ENCODE measurements at regions not wholly inside any gene's neighbourhood (a gene's known extent, or its start where the extent isn't known, plus 50 kb on each side); places are given as distances from the start of the nearest gene placed in this dataset.

DNA sequence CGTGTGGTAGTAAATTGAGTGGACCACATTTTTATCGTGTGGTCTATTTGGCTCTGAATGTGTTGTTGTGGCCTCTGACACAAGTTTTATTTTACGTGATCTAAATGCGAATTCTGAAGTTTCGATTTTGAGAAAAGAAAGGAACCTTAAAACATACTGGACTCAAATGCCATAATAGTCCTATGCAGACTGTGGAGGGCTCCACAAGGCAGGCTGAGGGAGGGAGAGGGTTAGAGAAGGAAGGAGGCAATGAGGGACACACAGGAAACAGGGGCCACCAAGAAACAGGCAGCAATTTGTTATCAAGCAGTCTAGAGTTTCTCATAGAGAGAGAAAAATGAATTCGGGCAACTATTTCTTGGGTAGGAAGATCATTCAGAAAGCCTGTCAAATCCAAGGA lies 110.4 kb upstream of the SEMA6A start:
- Histone ChIP-seq H3K9me2 (ENCODE audit: insufficient read depth, low read length) (no peaks in the 10 kb centered on the region), H2AFZ (ENCODE audit: low read depth, low read length) (no peak overlapping the region)
- TF ChIP-seq REST (IDR thresholded peaks at IDR 0.05; ENCODE audit: borderline replicate concordance), result no peak

DNA sequence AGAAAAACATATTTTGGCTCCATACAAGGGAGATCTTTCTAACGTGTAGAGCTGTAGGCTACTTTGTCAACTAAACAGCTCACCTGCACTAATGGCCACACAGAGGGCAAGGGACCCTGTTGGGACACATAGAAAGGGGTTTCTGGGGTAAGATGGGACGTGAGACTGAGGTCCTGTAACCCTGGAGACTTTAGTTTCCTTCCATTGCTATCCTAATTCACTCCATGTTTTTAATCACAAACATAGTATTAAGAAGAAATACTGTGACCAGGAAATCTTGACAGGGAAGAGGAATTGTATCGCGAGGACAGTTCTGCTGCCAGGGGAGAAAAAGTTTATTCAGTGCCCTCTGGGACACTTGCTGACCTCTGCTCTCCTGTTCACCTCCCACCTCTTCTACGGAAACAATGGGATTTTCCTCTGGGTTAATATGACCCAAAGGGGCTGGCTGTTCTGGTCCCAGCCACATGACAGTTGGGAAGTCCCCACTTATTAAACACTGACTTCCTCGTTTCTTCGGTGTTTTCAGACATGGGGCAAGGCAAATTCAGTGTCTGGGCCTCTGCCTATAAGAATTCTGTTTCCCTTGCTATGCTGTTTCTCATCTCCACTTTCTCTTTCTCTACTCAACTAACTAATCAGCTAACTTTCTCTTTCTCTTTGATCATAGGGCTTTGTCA lies 106.9 kb upstream of the SEMA6A start:
- H3F3A ChIP-seq (ENCODE audit: insufficient read depth, low read length, poor library complexity, severe bottlenecking), result no peaks in the 10 kb centered on the region
- H3K4me2 ChIP-seq (ENCODE audit: low read length), result no peak overlapping the region
- H3K27me3 ChIP-seq (ENCODE audit: insufficient read depth, low read depth, low read length), result no peaks in the 10 kb centered on the region
- no peak overlapping the region for H3K9ac ChIP-seq (ENCODE audit: low read length)
- TF ChIP-seq RAD21 (conservative IDR thresholded peaks at IDR 0.05) (no peak), POLR2AphosphoS5 (IDR thresholded peaks at IDR 0.05) (no peak), TAF1 (IDR thresholded peaks at IDR 0.05; ENCODE audit: low read depth) (no peak), EZH2 (IDR thresholded peaks at IDR 0.05; ENCODE audit: borderline replicate concordance, insufficient read depth, low read length, poor library complexity, severe bottlenecking) (no peak)
- TF ChIP-seq, protein P1, sequence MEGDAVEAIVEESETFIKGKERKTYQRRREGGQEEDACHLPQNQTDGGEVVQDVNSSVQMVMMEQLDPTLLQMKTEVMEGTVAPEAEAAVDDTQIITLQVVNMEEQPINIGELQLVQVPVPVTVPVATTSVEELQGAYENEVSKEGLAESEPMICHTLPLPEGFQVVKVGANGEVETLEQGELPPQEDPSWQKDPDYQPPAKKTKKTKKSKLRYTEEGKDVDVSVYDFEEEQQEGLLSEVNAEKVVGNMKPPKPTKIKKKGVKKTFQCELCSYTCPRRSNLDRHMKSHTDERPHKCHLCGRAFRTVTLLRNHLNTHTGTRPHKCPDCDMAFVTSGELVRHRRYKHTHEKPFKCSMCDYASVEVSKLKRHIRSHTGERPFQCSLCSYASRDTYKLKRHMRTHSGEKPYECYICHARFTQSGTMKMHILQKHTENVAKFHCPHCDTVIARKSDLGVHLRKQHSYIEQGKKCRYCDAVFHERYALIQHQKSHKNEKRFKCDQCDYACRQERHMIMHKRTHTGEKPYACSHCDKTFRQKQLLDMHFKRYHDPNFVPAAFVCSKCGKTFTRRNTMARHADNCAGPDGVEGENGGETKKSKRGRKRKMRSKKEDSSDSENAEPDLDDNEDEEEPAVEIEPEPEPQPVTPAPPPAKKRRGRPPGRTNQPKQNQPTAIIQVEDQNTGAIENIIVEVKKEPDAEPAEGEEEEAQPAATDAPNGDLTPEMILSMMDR (IDR thresholded peaks at IDR 0.05; ENCODE audit: poor library complexity, severe bottlenecking), result no peak
- no peaks in the 10 kb centered on the region for H4K20me1 ChIP-seq (ENCODE audit: insufficient read depth)
- no peaks in the 10 kb centered on the region for H3K79me2 ChIP-seq (replicated peaks; ENCODE audit: insufficient read depth, low read length)
- H3K9me2 ChIP-seq (ENCODE audit: insufficient read depth, low read length), result no peaks in the 10 kb centered on the region
- H3K36me3 ChIP-seq (ENCODE audit: insufficient read depth, low read length), result no peaks in the 10 kb centered on the region
- H3K9me3 ChIP-seq (ENCODE audit: low read length), result no peaks in the 10 kb centered on the region
- no peak overlapping the region for H2AFZ ChIP-seq (ENCODE audit: low read depth, low read length)
- H3K4me3 ChIP-seq (ENCODE audit: low read length), result no peak overlapping the region
- no peak overlapping the region for H3K27ac ChIP-seq (ENCODE audit: low read length)

More for the DNA sequence above, 110.4 kb upstream of the SEMA6A start:
- Histone ChIP-seq H3K36me3 (ENCODE audit: insufficient read depth, low read length) (no peaks in the 10 kb centered on the region), H3K4me2 (ENCODE audit: low read length) (no peak overlapping the region), H3F3A (ENCODE audit: insufficient read depth, low read length, poor library complexity, severe bottlenecking) (no peaks in the 10 kb centered on the region), H3K9me3 (ENCODE audit: low read length) (no peaks in the 10 kb centered on the region), H3K79me2 (replicated peaks; ENCODE audit: insufficient read depth, low read length) (no peaks in the 10 kb centered on the region), H3K27me3 (ENCODE audit: insufficient read depth, low read depth, low read length) (no peaks in the 10 kb centered on the region), H3K9ac (ENCODE audit: low read length) (no peak overlapping the region), H4K20me1 (ENCODE audit: insufficient read depth) (no peaks in the 10 kb centered on the region), H3K27ac (ENCODE audit: low read length) (no peak overlapping the region), H3K4me3 (ENCODE audit: low read length) (no peak overlapping the region)

GRCh38 chr5:116675626-116675910 lies 100.9 kb upstream of the SEMA6A start:
- Histone ChIP-seq H3K27me3 (ENCODE audit: insufficient read depth, low read depth, low read length) (no peaks in the 10 kb centered on the region), H3K27ac (ENCODE audit: low read length) (no peak overlapping the region), H4K20me1 (ENCODE audit: insufficient read depth) (no peaks in the 10 kb centered on the region), H3K9me2 (ENCODE audit: insufficient read depth, low read length) (no peaks in the 10 kb centered on the region), H3K9ac (ENCODE audit: low read length) (no peak overlapping the region), H2AFZ (ENCODE audit: low read depth, low read length) (no peak overlapping the region), H3K4me3 (ENCODE audit: low read length) (no peak overlapping the region), H3F3A (ENCODE audit: insufficient read depth, low read length, poor library complexity, severe bottlenecking) (no peaks in the 10 kb centered on the region), H3K4me2 (ENCODE audit: low read length) (no peak overlapping the region), H3K9me3 (ENCODE audit: low read length) (no peaks in the 10 kb centered on the region), H3K36me3 (ENCODE audit: insufficient read depth, low read length) (no peaks in the 10 kb centered on the region), H3K79me2 (replicated peaks; ENCODE audit: insufficient read depth, low read length) (no peaks in the 10 kb centered on the region)
- TF ChIP-seq RAD21 (conservative IDR thresholded peaks at IDR 0.05) (no peak), POLR2AphosphoS5 (IDR thresholded peaks at IDR 0.05) (no peak), EZH2 (IDR thresholded peaks at IDR 0.05; ENCODE audit: borderline replicate concordance, insufficient read depth, low read length, poor library complexity, severe bottlenecking) (no peak), MXI1 (conservative IDR thresholded peaks at IDR 0.05; ENCODE audit: poor library complexity, severe bottlenecking) (no peak), REST (IDR thresholded peaks at IDR 0.05; ENCODE audit: borderline replicate concordance) (no peak), SMC3 (conservative IDR thresholded peaks at IDR 0.05; ENCODE audit: poor library complexity) (no peak), EP300 (conservative IDR thresholded peaks at IDR 0.05; ENCODE audit: poor library complexity, severe bottlenecking) (no peak), TAF1 (IDR thresholded peaks at IDR 0.05; ENCODE audit: low read depth) (no peak)
- TF ChIP-seq, protein P1 (IDR thresholded peaks at IDR 0.05; ENCODE audit: poor library complexity, severe bottlenecking), result no peak
